NCI-H226 (cell line): ENCODE measurements at regions not wholly inside any gene's neighbourhood (a gene's known extent, or its start where the extent isn't known, plus 50 kb on each side); places are given as distances from the start of the nearest gene placed in this dataset.
A peak's percentile ranks its signal among the peaks of the same experiment; 100 is the strongest.
"Not testable (repeated sequence)": the region's sequence is repeated elsewhere in the genome, so short reads cannot be mapped to it uniquely, and the experiment has no call there.

Source experiments
- DNase-seq: peaks from one replicate; pipeline ENCODE4 v3.0.0-alpha.2; 2015

- peak; percentile 59 for DNase-seq
These were observed 473.1 kb upstream of the PODXL start for GRCh38 chr7:132029369-132030085.

- no peak for DNase-seq
These were observed 471.9 kb upstream of the PODXL start for GRCh38 chr7:132028144-132028920.

GRCh38 chr7:132024290-132024689 is 467.9 kb upstream of the PODXL start:
- no peak for DNase-seq

- DNase-seq: no peak
These were observed 467.0 kb upstream of the PODXL start for GRCh38 chr7:132023466-132023865.

- DNase-seq: no peak
These were observed 465.8 kb upstream of the PODXL start for GRCh38 chr7:132022188-132022587.

- no peak for DNase-seq
These were observed 463.3 kb upstream of the PODXL start for GRCh38 chr7:132019703-132020102.

- DNase-seq: no peak
These were observed 453.4 kb upstream of the PODXL start for GRCh38 chr7:132009778-132010177.

- no peak for DNase-seq
These were observed 448.1 kb upstream of the PODXL start for GRCh38 chr7:132004529-132004928.

- DNase-seq: no peak
These were observed 446.0 kb upstream of the PODXL start for GRCh38 chr7:132002343-132002968.

GRCh38 chr7:132001146-132001545 is 444.7 kb upstream of the PODXL start:
- no peak for DNase-seq

GRCh38 chr7:131999193-131999592 is 442.8 kb upstream of the PODXL start:
- no peak for DNase-seq

- no peak for DNase-seq
These were observed 438.9 kb upstream of the PODXL start for GRCh38 chr7:131995324-131995723.

- not testable (repeated sequence) for DNase-seq
These were observed 424.6 kb upstream of the PODXL start for GRCh38 chr7:131981069-131981468.

- DNase-seq: not testable (repeated sequence)
These were observed 421.7 kb upstream of the PODXL start for GRCh38 chr7:131978118-131978517.

GRCh38 chr7:131976411-131976810 is 420.0 kb upstream of the PODXL start:
- DNase-seq: no peak

- no peak for DNase-seq
These were observed 418.2 kb upstream of the PODXL start for GRCh38 chr7:131974671-131975070.

- DNase-seq: no peak
These were observed 415.8 kb upstream of the PODXL start for GRCh38 chr7:131972251-131972650.

- no peak for DNase-seq
These were observed 414.2 kb upstream of the PODXL start for GRCh38 chr7:131970602-131971001.

- DNase-seq: no peak
These were observed 413.1 kb upstream of the PODXL start for GRCh38 chr7:131969560-131969959.

GRCh38 chr7:131967216-131967730 is 410.8 kb upstream of the PODXL start:
- DNase-seq: no peak

- DNase-seq: no peak
These were observed 407.8 kb upstream of the PODXL start for GRCh38 chr7:131964203-131964602.

GRCh38 chr7:131961054-131961680 is 404.7 kb upstream of the PODXL start:
- DNase-seq: no peak

GRCh38 chr7:131959106-131959812 is 402.8 kb upstream of the PODXL start:
- DNase-seq: no peak
